Endothelial cell of umbilical vein (primary cell): ENCODE measurements at regions not wholly inside any gene's neighbourhood (a gene's known extent, or its start where the extent isn't known, plus 50 kb on each side); places are given as distances from the start of the nearest gene placed in this dataset.

Experiments used
- BruUV-seq: library from RNA; stranded (reverse); fragments of 400-500 nt; replicated peaks from 2 replicates; lab custom pipeline; 2021; lab: Mats Ljungman, UMichigan
- CTCF ChIA-PET: fragments of 300-600, 350-600 bp; sonication (Branson Sonifier 250); formaldehyde crosslinking; loops from one replicate; lab custom pipeline; 2021; ENCODE audit warnings: antibody characterized with exemption, inconsistent platforms; lab: Charles Lee
- POLR2A ChIA-PET: fragments of 300-600, 350-600 bp; sonication (Branson Sonifier 250); formaldehyde crosslinking; loops from one replicate; lab custom pipeline; 2021; ENCODE audit warnings: antibody characterized with exemption, inconsistent platforms; lab: Charles Lee
- DNase-seq: peaks from one replicate; pipeline ENCODE4 v3.0.0-alpha.2; 2011; ENCODE audit warnings: low read depth, low spot score
- FAIRE-seq: peaks from 2 replicates; lab custom pipeline; 2011; peaks lifted over from hg19 to GRCh38; lab: Jason Lieb, UNC
- H2AFZ ChIP-seq: 2 replicates; pipeline ENCODE4 v1.6.0; 2012; ENCODE audit warnings: low read depth, low read length, control low read depth, inconsistent platforms
- H3K27ac ChIP-seq: 2 replicates; pipeline ENCODE4 v1.5.1; 2011; ENCODE audit warnings: low read depth, mild to moderate bottlenecking, control low read depth, low read length, moderate library complexity; ENCODE audit not compliant: insufficient read depth
- H3K27me3 ChIP-seq, 2 experiments: 2 replicates each; pipeline versions ENCODE4 v1.6.0 to v1.6.1; 2011; ENCODE audit warnings: low read length in 2 of 2, mixed read lengths in 1 of 2; ENCODE audit not compliant: control insufficient read depth in 2 of 2, insufficient read depth in 2 of 2
- H3K36me3 ChIP-seq, 2 experiments: 2 replicates in 1 of 2; 3 replicates in 1 of 2; pipeline ENCODE4 v1.5.1; 2011; ENCODE audit warnings: low read length in 2 of 2, mild to moderate bottlenecking in 1 of 2, moderate library complexity in 1 of 2; ENCODE audit not compliant: control insufficient read depth in 2 of 2, insufficient read depth in 2 of 2; ENCODE audit errors: extremely low read depth in 1 of 2
- H3K4me1 ChIP-seq: 3 replicates; pipeline ENCODE4 v1.5.1; 2011; ENCODE audit warnings: mild to moderate bottlenecking, low read length; ENCODE audit not compliant: control insufficient read depth, insufficient read depth; ENCODE audit errors: extremely low read depth
- H3K4me2 ChIP-seq: 2 replicates; pipeline ENCODE4 v1.6.1; 2011; ENCODE audit warnings: low read length, control low read depth, mixed read lengths; ENCODE audit not compliant: insufficient read depth
- H3K4me3 ChIP-seq, 3 experiments: fragments of 200-600 bp in 1 of 3; sonication (generic), shearing (Covaris generic) in 1 of 3; replicated peaks in 1 of 3; 2 replicates each; pipeline ENCODE4 v1.5.1; 2011 to 2016; ENCODE audit warnings: control low read depth in 3 of 3, low read length in 3 of 3, mild to moderate bottlenecking in 2 of 3, inconsistent platforms in 1 of 3, low read depth in 1 of 3, moderate library complexity in 1 of 3; ENCODE audit not compliant: insufficient read depth in 1 of 3
- H3K79me2 ChIP-seq: 2 replicates; pipeline ENCODE4 v1.6.0; 2012; ENCODE audit warnings: low read length, inconsistent platforms; ENCODE audit not compliant: control insufficient read depth, insufficient read depth
- H3K9ac ChIP-seq: replicated peaks from 2 replicates; pipeline ENCODE3; 2011; ENCODE audit warnings: low read length, control low read depth; ENCODE audit not compliant: insufficient read depth; ENCODE audit errors: extremely low read depth
- H3K9me1 ChIP-seq: replicated peaks from 3 replicates; pipeline ENCODE4 v1.6.0; 2011; ENCODE audit warnings: mild to moderate bottlenecking, low read length; ENCODE audit not compliant: control insufficient read depth, insufficient read depth; ENCODE audit errors: extremely low read depth
- H3K9me3 ChIP-seq: replicated peaks from 2 replicates; pipeline ENCODE4 v1.5.1; 2012; ENCODE audit warnings: low read length, inconsistent platforms; ENCODE audit not compliant: control insufficient read depth, insufficient read depth
- H4K20me1 ChIP-seq: replicated peaks from 2 replicates; pipeline ENCODE3; 2011; ENCODE audit warnings: mild to moderate bottlenecking, low read length; ENCODE audit not compliant: control insufficient read depth, insufficient read depth; ENCODE audit errors: extremely low read depth
- FOS ChIP-seq: IDR thresholded peaks from 2 replicates; pipeline ENCODE4 v1.6.1; 2011; ENCODE audit warnings: mild to moderate bottlenecking, low read length, moderate library complexity, borderline replicate concordance; ENCODE audit not compliant: insufficient read depth
- POLR2A ChIP-seq: IDR thresholded peaks from 2 replicates; pipeline ENCODE4 v1.6.1; 2012; ENCODE audit warnings: low read depth, mild to moderate bottlenecking, control low read depth, low read length
- POLR2AphosphoS5 ChIP-seq: IDR thresholded peaks from 2 replicates; pipeline ENCODE4 v1.6.1; 2012; ENCODE audit warnings: low read depth, mild to moderate bottlenecking, control low read depth, low read length, moderate library complexity; ENCODE audit not compliant: insufficient read depth
- dilution Hi-C: fragments of 300-500 bp; cut with MboI; formaldehyde crosslinking; loops from one replicate; pipeline ENCODE4 v1.15.0; 2019; ENCODE audit warnings: low sequenced_read_pairs; ENCODE audit not compliant: extremely low pct_ligation_motif_present
- intact Hi-C: fragments of 100-400 bp; cut with micrococcal nuclease; formaldehyde crosslinking; loops from one replicate; pipeline ENCODE4 v1.10.0; 2022
- TF ChIP-seq, protein P1 (sequence below), 2 donors: IDR thresholded peaks; 1 replicate in 1 of 2; 2 replicates in 1 of 2; pipeline ENCODE4 v1.5.1; 2011; ENCODE audit warnings: low read length in 2 of 2, mild to moderate bottlenecking in 2 of 2, moderate library complexity in 2 of 2, control low read depth in 1 of 2, inconsistent platforms in 1 of 2, low read depth in 1 of 2; ENCODE audit not compliant: insufficient read depth in 1 of 2; ENCODE audit errors: extremely low read depth in 1 of 2

DNA sequence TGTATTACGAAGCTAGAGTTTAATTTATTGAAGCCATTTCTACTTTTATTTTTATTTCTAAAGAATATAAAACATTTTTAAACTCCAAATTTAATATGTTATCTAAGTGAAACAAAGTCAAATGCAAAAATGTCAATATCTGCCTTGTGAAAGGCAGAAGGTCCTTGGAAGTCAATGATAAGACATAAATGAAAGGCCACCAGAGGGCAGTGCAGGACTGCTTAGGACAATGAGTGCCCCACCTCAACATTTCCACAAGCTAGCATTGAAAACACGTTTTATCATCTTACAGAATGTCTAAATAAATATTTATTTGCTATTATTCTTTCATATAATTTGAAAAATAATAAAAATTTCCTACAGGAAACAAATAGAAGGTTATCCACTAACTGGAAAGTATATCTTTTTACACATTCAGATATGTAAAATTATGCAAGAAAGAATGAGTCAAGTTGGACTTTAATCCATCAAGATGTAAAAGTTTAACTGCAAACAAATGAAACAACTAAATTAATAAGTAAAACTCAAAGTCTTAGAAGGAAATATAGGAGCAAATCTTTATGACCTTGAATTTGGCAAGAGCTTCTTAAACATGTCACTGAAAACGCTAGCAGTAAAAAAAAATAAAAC lies 140.1 kb upstream of the FMN2 start:
- no peaks in the 10 kb centered on the region for H3K9me3 ChIP-seq
- no peak overlapping the region for H3K4me3 ChIP-seq
- no peak overlapping the region for H3K4me2 ChIP-seq
- H3K4me1 ChIP-seq, result no peaks in the 10 kb centered on the region
- ChIA-PET POLR2A (no interaction called here), CTCF (interaction anchor here (1.0 to 2.0 kb wide), 6 partner anchors 24 to 238 kb away, joined by 3 to 16 read pairs (median 8); no protein-coding TSS in a partner anchor)
- TF ChIP-seq POLR2A (no peak), POLR2AphosphoS5 (no peak), FOS (no peak)
- TF ChIP-seq, protein P1, sequence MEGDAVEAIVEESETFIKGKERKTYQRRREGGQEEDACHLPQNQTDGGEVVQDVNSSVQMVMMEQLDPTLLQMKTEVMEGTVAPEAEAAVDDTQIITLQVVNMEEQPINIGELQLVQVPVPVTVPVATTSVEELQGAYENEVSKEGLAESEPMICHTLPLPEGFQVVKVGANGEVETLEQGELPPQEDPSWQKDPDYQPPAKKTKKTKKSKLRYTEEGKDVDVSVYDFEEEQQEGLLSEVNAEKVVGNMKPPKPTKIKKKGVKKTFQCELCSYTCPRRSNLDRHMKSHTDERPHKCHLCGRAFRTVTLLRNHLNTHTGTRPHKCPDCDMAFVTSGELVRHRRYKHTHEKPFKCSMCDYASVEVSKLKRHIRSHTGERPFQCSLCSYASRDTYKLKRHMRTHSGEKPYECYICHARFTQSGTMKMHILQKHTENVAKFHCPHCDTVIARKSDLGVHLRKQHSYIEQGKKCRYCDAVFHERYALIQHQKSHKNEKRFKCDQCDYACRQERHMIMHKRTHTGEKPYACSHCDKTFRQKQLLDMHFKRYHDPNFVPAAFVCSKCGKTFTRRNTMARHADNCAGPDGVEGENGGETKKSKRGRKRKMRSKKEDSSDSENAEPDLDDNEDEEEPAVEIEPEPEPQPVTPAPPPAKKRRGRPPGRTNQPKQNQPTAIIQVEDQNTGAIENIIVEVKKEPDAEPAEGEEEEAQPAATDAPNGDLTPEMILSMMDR (IDR thresholded peaks at IDR 0.05; ENCODE audit: extremely low read depth in 1 of 2, insufficient read depth in 1 of 2, low read depth in 1 of 2, low read length in 2 of 2), result peak; percentile 44 to 49
- no peaks in the 10 kb centered on the region for H3K9me1 ChIP-seq
- no peaks in the 10 kb centered on the region for H3K27me3 ChIP-seq
- no peak overlapping the region for H3K27ac ChIP-seq
- no peaks in the 10 kb centered on the region for H3K79me2 ChIP-seq
- dilution Hi-C loops (no loop called here), intact Hi-C loops (loop anchor here (1.0 kb wide), 3 partner anchors 25 to 198 kb away; no protein-coding TSS in a partner anchor)
- no TSS peak for BruUV-seq
- H2AFZ ChIP-seq, result no peak overlapping the region
- no peaks in the 10 kb centered on the region for H4K20me1 ChIP-seq
- FAIRE-seq (peak; percentile 49), DNase-seq (peak; percentile 51)
- no peak overlapping the region for H3K9ac ChIP-seq
- H3K36me3 ChIP-seq, result no peaks in the 10 kb centered on the region
